Hematopoietic multipotent progenitor cell treated with erythropoietin and hydrocortisone succinate and interleukin-3 and kit ligand, for 6 days (in vitro differentiated cells): ENCODE measurements at regions not wholly inside any gene's neighbourhood (a gene's known extent, or its start where the extent isn't known, plus 50 kb on each side); places are given as distances from the start of the nearest gene placed in this dataset.
"Not testable (repeated sequence)": the region's sequence is repeated elsewhere in the genome, so short reads cannot be mapped to it uniquely, and the experiment has no call there.

Source experiments
- DNase-seq: peaks from one replicate; pipeline ENCODE4 v3.0.0-alpha.2; 2015

GRCh38 chr18:62442391-62442790, 80.4 kb upstream of the ZCCHC2 start:
- DNase-seq: no peak

DNA sequence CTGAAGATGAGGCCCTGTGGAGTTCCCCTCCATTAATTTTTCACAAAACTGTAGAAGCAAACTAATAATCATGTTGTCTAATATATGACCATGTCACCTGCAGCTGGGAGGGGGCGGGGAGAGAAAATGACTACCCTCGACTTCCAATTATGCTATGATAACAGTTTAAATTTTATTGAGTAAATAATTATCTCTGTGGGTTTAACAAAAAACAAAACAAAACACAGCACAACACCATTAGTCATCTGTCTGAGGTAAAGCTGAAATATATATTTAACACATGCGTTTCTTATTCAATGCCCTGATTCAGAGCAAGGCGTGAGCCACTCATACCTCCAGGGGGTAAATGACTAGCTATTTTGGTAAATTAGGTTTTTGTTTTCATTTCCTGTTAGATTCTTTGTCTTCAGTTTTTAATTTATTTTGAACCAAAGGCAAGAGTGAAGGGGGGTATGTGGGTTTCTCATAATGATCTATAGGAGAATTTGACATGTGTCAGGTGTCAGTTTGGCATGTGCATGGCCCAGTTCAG, 77.4 kb upstream of the ZCCHC2 start:
- no peak for DNase-seq

- DNase-seq: no peak
Measured at GRCh38 chr18:62446511-62446910, 76.3 kb upstream of the ZCCHC2 start.

DNA sequence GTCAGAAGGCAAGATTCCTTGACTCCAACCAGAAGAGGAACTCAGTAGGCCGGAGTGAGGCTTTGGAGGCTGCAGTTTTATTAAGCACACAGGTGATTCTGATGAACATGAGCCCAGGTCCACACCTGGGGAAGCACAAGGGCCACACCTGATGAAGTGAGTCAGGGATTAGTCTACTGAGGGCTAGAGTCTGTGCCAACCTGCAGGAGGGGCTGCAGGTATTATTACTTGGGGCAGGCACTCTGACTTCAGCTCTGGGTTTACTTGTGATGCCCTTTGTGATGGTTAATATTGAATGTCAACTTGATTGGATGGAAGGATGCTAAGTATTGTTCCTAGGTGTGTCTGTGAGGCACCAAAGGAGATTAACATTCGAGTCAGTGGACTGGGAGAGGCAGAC, 75.2 kb upstream of the ZCCHC2 start:
- DNase-seq: no peak

DNA sequence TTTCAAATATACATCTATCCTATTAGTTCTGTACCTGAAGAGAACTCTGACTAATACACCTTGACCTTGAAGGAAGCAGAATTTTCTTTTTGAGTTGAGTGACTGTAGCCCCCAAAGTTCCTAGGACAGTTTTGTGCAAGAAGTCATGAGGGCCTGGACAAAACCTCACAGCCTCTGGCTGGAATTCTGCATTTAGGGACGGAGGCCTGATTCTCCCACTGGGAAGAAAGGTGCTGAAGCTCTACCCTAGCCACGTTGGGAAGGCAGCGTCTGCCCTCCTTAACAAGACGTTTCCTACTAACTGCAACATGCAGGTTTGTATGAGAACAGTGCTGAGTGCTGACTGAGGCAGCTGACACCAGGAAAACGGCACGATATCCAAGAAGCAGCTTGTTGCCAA, 74.4 kb upstream of the ZCCHC2 start:
- no peak for DNase-seq

DNA sequence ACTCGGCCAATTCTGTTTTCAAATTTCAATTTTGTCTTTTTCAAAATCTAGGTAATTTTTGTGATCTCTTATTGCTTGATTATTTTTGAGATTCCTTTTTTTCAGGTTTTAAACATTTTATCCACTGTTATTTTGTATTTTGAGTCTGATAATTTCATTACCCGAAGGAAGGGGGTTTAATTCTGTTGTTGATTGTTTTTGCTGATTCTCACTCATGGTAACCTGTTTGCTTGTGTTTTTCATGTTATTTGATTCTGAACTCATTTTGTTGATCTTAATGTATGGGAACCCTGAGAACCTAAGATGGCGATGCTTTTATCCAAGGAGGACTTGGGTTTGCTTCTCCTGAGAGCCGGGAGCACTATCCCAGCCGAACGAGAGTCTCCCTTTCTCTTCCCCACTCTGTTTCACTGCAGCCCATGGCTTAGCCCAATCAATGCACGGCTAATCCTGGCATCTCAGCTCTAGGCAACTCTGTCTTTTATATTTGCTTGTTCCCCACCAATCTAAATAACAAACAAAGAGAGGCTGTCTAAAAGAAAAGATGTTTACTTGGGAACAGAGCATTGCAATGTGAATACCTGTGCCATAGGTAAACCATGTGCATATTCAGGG, 73.2 kb upstream of the ZCCHC2 start:
- no peak for DNase-seq

- DNase-seq: peak; percentile 62
Measured at GRCh38 chr18:62450175-62450545, 72.7 kb upstream of the ZCCHC2 start.

- DNase-seq: peak; percentile 95
Measured at GRCh38 chr18:62450546-62451410, 72.0 kb upstream of the ZCCHC2 start.

- DNase-seq: peak; percentile 50
Measured at GRCh38 chr18:62452280-62452831, 70.5 kb upstream of the ZCCHC2 start.

DNA sequence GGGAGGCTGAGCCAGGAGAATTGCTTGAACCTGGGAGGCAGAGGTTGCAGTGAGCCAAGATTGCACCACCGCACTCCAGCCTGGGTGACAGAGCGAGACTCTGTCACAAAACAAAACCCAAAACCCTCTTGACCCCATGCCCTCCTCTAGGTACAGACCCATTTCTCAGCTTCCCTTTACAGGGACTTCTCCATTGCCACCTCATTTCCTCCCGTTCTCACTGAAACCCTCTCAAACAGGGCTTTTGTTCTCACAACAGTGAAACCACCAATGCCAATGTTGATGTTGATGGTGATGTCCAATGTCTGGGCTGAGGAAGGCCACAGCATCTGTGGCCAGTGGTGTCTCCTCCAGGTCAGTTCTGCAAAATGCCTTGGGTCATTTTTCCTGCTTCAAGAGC, 69.0 kb upstream of the ZCCHC2 start:
- no peak for DNase-seq

DNA sequence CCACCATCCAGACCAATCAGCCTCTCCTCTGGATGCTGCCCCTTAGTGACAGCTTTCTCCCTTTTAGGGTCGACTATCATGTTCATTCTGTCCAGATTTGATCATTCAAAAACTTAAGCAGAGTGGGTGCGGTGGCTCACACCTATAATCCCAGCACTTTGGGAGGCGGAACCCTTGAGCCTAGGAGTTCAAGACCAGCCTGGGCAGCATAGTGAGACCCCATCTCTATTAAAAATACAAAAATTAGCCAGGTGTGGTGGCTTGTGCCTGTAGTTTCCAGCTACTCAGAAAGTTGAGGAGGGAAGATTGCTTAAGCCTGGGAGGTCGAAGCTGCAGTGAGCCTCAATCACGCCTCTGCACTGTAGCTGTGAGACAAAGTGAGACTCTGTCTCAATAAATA, 68.3 kb upstream of the ZCCHC2 start:
- no peak for DNase-seq

GRCh38 chr18:62455222-62455621, 67.6 kb upstream of the ZCCHC2 start:
- no peak for DNase-seq

GRCh38 chr18:62457877-62458276, 64.9 kb upstream of the ZCCHC2 start:
- no peak for DNase-seq

DNA sequence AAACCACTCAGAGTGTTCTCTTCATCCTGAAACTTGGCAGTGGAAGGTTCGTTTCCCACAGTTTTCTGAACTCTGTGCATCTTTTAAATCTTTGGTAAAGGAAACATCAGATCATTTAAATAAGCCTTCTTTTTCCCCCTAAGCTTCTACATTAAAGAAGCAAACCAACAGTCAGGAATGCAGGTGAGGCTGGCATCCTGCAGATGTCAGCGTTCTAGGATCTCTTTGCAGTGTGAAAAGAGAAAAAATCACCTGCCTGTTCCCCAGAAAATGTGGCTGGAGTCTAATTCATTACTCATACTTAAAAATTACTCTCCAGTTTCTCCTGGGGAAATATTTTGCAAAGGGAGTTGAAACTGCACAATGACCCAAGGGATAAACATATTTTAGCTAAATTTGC, 64.5 kb upstream of the ZCCHC2 start:
- no peak for DNase-seq

- no peak for DNase-seq
Measured at GRCh38 chr18:62458868-62459716, 63.7 kb upstream of the ZCCHC2 start.

GRCh38 chr18:62460851-62461300, 61.9 kb upstream of the ZCCHC2 start:
- DNase-seq: peak; percentile 19

GRCh38 chr18:62461591-62461990, 61.2 kb upstream of the ZCCHC2 start:
- DNase-seq: no peak

GRCh38 chr18:62464266-62464665, 58.6 kb upstream of the ZCCHC2 start:
- no peak for DNase-seq

DNA sequence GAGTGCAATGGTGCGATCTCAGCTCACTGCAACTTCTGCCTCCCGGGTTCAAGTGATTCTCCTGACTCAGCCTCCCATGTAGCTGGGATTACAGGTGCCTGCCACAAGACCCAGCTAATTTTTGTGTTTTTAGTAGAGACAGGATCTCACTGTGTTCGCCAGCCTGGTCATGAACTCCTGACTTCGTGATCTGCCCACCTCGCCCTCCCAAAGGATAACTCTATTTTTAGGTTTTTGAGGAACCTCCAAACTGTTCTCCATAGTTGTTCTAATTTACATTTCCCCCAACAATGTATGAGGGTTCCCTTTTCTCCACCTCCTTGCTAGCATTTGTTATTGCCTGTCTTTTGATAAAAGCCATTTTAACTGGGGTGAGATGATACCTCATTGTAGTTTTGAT, 53.7 kb upstream of the ZCCHC2 start:
- DNase-seq: not testable (repeated sequence)
